Hematopoietic multipotent progenitor cell treated with erythropoietin and hydrocortisone succinate and interleukin-3 and kit ligand, for 4 days (in vitro differentiated cells): ENCODE measurements at regions not wholly inside any gene's neighbourhood (a gene's known extent, or its start where the extent isn't known, plus 50 kb on each side); places are given as distances from the start of the nearest gene placed in this dataset.
"Not testable (repeated sequence)": the region's sequence is repeated elsewhere in the genome, so short reads cannot be mapped to it uniquely, and the experiment has no call there.

ENCODE experiments used
- DNase-seq: peaks from one replicate; pipeline ENCODE4 v3.0.0-alpha.2; 2015

GRCh38 chr10:28354511-28354910, 51.6 kb upstream of the MPP7 start:
- no peak for DNase-seq

- no peak for DNase-seq
These were observed 52.5 kb upstream of the MPP7 start for GRCh38 chr10:28355376-28355775.

- DNase-seq, result no peak
These were observed 56.5 kb upstream of the MPP7 start for GRCh38 chr10:28359334-28359733.

- no peak for DNase-seq
These were observed 57.3 kb upstream of the MPP7 start for GRCh38 chr10:28360175-28360574.

- DNase-seq, result peak; percentile 87
These were observed 60.5 kb upstream of the MPP7 start for GRCh38 chr10:28363376-28363775.

GRCh38 chr10:28365840-28366239, 63.0 kb upstream of the MPP7 start:
- DNase-seq, result no peak

- peak; percentile 76 for DNase-seq
These were observed 64.1 kb upstream of the MPP7 start for GRCh38 chr10:28366994-28367393.

- no peak for DNase-seq
These were observed 64.5 kb upstream of the MPP7 start for GRCh38 chr10:28367413-28367812.

GRCh38 chr10:28367929-28368484, 65.1 kb upstream of the MPP7 start:
- peak; percentile 85 for DNase-seq

- no peak for DNase-seq
These were observed 67.4 kb upstream of the MPP7 start for GRCh38 chr10:28370107-28370835.

- DNase-seq, result not testable (repeated sequence)
These were observed 68.8 kb upstream of the MPP7 start for GRCh38 chr10:28371638-28372037.

GRCh38 chr10:28374036-28374435, 71.2 kb upstream of the MPP7 start:
- no peak for DNase-seq

GRCh38 chr10:28375399-28376354, 72.8 kb upstream of the MPP7 start:
- peak; percentile 53 for DNase-seq

GRCh38 chr10:28378986-28379585, 76.2 kb upstream of the MPP7 start:
- DNase-seq, result no peak

- no peak for DNase-seq
These were observed 78.6 kb upstream of the MPP7 start for GRCh38 chr10:28381466-28381865.

- DNase-seq, result peak; percentile 95
These were observed 79.1 kb upstream of the MPP7 start for GRCh38 chr10:28381903-28382347.

- no peak for DNase-seq
These were observed 79.8 kb upstream of the MPP7 start for GRCh38 chr10:28382525-28383269.

- no peak for DNase-seq
These were observed 81.7 kb upstream of the MPP7 start for GRCh38 chr10:28384557-28384956.

GRCh38 chr10:28385748-28386502, 83.1 kb upstream of the MPP7 start:
- peak; percentile 64 for DNase-seq

- DNase-seq, result no peak
These were observed 83.6 kb upstream of the MPP7 start for GRCh38 chr10:28386503-28386868.

- DNase-seq, result no peak
These were observed 84.3 kb upstream of the MPP7 start for GRCh38 chr10:28387140-28387539.

GRCh38 chr10:28391283-28391682, 88.4 kb upstream of the MPP7 start:
- no peak for DNase-seq
